HG03039 (cell line): ENCODE measurements at regions not wholly inside any gene's neighbourhood (a gene's known extent, or its start where the extent isn't known, plus 50 kb on each side); places are given as distances from the start of the nearest gene placed in this dataset.
"Not testable (repeated sequence)": the region's sequence is repeated elsewhere in the genome, so short reads cannot be mapped to it uniquely, and the experiment has no call there.

Source experiments
- ATAC-seq: cut with Tn5 transposase; IDR thresholded peaks from one replicate; pipeline ENCODE4 v1.9.1; 2021; ENCODE audit warnings: mild to moderate bottlenecking, moderate library complexity; ENCODE audit not compliant: unreplicated experiment

- no peak for ATAC-seq
Measured at GRCh38 chr9:100794738-100795269, 216.9 kb downstream of the CAVIN4 start.

DNA sequence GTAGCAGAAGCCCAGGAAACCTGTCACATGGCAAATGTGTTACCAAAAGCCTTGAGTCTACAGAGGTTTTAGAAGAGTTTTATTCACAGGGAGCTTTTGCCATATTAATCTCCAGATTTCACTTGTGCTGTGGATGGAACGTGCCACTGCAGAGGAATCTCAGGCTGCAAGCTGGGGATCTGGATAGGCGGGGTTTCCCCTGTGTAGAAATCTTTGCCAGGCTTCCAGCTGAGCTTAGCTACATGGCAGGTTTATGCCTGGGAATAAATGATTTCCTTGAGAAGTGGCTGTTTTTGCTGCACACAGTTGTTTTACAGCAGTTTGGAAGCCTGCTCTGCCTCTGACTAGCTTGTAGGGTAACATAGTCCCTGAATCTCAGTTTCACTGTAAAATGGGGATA is 224.6 kb upstream of the PLPPR1 start:
- no peak for ATAC-seq

DNA sequence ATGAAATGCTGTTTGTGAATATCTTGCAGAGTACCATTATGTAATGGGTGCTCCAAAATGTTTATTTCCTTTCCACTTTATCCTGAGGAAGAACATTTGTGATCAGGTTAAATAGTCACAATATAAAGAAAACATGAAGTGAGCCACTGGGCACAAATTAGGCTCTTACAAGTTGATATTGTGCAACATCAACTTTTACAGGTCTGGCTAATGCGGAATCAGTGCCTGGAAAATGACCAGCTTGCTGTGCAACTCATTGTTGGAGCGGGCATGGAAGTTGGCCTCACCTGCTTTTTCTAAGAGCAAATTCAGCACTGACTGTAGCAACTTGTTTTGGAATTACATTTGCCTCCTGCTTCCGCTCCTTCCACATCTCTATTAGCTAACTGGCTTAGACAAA is 216.9 kb upstream of the PLPPR1 start:
- no peak for ATAC-seq

DNA sequence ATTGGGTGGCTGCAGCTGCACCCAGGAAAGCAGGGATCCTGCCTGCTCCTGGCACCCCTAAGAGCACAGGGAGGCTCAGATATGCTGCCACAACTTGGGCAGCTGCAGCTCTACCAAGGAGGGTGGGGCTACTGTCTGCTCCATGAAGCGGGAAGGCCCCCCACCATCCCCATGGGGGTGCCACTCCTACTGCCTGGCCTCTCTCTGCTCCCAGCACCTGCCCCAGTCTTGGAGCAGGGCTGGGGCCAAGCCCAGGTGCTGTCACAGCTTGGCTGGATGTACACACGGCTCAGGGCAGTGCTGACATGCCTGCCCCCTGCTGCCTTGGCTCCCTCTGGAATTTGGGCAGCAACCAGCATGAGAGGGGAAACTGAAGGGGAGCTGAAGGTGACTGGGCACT is 214.7 kb upstream of the PLPPR1 start:
- ATAC-seq: no peak

- ATAC-seq: no peak
Measured at GRCh38 chr9:100819980-100820379, 208.5 kb upstream of the PLPPR1 start.

DNA sequence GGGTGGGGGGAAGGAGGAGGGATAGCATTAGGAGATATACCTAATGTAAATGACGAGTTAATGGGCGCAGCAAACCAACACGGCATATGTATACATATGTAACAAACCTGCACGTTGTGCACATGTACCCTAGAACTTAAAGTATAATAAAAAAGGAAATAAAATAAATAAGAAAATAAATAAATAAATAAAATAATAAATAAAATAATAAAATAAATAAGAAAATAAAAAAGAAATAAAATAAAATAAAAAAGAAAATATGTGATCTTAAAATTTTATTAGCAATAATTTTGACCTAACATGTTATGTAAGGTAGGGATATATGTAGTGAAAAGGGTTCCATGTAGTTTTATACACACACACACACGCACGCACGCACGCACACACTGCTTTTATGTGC is 195.5 kb upstream of the PLPPR1 start:
- not testable (repeated sequence) for ATAC-seq

- ATAC-seq: no peak
Measured at GRCh38 chr9:100838857-100839256, 189.7 kb upstream of the PLPPR1 start.

GRCh38 chr9:100848726-100849125 is 179.8 kb upstream of the PLPPR1 start:
- no peak for ATAC-seq

GRCh38 chr9:100852088-100852487 is 176.4 kb upstream of the PLPPR1 start:
- ATAC-seq: no peak

GRCh38 chr9:100856238-100856637 is 172.3 kb upstream of the PLPPR1 start:
- ATAC-seq: no peak

- ATAC-seq: no peak
Measured at GRCh38 chr9:100865111-100865510, 163.4 kb upstream of the PLPPR1 start.

GRCh38 chr9:100865648-100866047 is 162.9 kb upstream of the PLPPR1 start:
- no peak for ATAC-seq

DNA sequence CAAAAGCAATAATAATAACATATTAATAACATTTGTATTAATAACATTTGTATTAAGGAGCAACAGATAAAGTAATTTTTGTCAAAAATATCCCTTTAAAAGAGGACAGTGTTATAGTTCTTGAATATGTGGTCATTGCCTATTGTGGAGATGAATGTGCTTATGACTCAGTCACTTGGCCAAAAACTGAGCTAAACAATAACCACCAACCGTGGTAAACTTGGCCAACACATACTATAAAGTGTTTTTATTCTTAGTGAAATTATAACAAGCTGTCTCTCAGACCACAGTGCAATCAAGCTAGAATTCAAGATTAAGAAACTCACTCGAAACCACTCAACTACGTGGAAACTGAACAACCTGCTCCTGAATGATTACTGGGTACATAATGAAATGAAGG is 159.2 kb upstream of the PLPPR1 start:
- ATAC-seq: no peak

- ATAC-seq: no peak
Measured at GRCh38 chr9:100879884-100880283, 148.6 kb upstream of the PLPPR1 start.

DNA sequence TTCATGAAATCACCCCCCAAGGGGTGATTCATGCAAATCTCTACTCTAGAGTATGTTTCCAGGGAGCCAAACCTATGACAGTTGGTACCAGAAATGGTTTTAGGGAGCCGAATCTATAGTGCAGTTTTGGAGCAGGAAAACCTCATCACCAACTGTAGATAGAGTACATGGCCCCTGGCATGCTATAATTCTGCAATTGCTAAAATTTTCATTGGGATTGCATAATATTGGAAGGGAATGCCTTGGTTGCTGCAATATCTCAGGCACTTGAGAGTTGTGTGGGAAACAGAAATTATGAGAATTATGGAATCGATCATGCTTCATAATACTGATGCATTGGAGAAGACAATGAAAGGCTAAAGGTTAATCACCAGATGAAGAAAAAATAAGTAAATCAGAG is 148.2 kb upstream of the PLPPR1 start:
- ATAC-seq: no peak

GRCh38 chr9:100884518-100884917 is 144.0 kb upstream of the PLPPR1 start:
- no peak for ATAC-seq

GRCh38 chr9:100890321-100890720 is 138.2 kb upstream of the PLPPR1 start:
- ATAC-seq: no peak

GRCh38 chr9:100911273-100911672 is 117.3 kb upstream of the PLPPR1 start:
- no peak for ATAC-seq

DNA sequence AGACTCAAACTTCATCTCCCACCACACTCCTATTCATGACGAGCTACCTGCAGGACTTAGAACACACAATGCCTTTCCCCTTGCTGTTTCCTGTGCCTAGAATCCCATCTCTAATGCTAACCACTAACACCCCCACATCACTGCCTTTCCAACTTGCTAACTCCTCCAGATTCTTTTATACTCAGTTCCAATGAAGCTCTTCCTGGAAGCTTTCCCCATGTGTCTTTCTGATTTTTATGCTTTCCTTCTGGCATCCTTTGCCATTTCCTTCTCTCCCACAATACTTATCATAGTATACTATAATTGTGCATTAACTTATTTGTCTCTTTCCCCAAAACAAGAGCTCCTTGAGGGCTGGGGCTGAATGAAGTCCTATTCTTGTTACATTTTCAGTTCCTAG is 115.3 kb upstream of the PLPPR1 start:
- ATAC-seq: no peak

DNA sequence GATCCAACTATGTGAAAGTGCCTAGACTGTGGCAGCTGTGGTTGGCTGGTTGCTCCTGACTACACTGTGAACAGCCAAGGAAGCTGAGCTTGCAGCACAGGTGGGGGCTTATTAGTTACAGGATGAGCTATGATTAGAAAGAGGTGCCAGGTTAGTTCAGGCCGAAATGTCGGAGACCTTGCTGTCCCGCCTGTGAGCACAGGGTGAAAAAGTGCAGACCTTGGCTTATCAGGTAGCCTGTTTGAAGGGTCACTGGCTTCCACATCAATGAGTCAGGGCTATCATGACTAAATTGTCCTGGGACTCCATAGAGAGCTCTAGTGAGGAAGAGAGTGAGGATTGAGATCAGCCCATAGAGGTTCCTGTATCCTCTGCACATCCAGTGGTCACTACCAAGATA is 114.3 kb upstream of the PLPPR1 start:
- no peak for ATAC-seq

DNA sequence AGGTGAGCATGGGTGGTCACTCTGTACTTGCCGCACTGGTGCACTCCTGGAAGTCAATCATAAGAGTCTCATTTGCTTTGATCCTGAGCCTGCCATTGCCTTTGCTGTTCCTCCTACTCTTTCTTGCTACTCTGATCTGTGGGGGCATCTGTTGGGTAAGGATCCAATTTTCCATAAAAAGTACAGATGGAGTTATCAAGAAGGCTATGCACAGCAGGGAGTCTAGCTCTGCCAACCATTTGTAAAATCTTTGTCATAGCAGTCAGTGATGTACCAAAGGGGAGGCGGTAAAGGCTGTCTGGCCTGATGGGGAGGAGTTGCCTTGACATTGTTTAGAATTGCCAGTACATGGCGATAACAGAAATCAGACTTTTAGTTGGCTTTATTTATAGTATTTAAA is 109.0 kb upstream of the PLPPR1 start:
- no peak for ATAC-seq

DNA sequence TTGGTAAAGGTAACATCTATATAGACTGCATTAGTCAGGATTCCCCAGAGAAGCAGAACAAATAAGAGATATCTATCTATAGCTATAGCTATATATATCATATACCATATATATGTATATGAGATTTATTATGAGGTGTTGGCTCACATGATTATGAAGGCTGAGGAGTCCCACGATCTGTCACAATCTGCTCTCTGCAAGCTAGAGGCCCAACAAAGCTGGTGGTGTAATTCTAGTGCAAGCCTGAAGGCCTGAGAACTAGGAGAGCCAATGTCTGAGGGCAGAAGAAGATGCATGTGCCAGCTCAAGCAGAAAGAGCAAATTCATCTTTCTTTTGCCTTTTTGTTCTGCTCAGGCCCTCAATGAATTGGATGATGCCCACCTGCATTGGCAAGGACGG is 102.2 kb upstream of the PLPPR1 start:
- no peak for ATAC-seq

- ATAC-seq: no peak
Measured at GRCh38 chr9:100927763-100928162, 100.8 kb upstream of the PLPPR1 start.

GRCh38 chr9:100933656-100934055 is 94.9 kb upstream of the PLPPR1 start:
- no peak for ATAC-seq
